ENCODE measurements at regions not wholly inside any gene's neighbourhood (a gene's known extent, or its start where the extent isn't known, plus 50 kb on each side); places are given as distances from the start of the nearest gene placed in this dataset.

DNA sequence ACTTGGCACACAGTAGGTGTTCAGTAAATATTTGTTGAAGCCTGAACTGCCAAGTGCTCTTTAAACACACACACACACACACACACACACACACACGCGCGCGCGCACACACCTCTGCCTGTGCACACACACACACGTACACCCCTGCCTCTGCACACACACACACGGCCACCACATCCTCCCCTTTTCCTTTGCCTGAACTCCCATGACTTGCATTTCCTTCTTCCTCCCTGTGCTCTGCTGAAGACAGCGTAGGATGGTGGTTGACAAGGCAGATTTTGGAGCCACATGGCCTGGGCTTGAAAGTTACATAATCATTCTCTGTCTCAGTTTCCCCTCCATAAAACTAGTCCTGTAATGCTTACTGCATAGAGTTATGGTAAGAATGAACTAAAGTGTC is 712.3 kb downstream of the PTPRU start:
- TF ChIP-seq POLR2A (IDR thresholded peaks at IDR 0.05) (no peak), EP300 (IDR thresholded peaks at IDR 0.05) (no peak)
- TF ChIP-seq, protein P1, sequence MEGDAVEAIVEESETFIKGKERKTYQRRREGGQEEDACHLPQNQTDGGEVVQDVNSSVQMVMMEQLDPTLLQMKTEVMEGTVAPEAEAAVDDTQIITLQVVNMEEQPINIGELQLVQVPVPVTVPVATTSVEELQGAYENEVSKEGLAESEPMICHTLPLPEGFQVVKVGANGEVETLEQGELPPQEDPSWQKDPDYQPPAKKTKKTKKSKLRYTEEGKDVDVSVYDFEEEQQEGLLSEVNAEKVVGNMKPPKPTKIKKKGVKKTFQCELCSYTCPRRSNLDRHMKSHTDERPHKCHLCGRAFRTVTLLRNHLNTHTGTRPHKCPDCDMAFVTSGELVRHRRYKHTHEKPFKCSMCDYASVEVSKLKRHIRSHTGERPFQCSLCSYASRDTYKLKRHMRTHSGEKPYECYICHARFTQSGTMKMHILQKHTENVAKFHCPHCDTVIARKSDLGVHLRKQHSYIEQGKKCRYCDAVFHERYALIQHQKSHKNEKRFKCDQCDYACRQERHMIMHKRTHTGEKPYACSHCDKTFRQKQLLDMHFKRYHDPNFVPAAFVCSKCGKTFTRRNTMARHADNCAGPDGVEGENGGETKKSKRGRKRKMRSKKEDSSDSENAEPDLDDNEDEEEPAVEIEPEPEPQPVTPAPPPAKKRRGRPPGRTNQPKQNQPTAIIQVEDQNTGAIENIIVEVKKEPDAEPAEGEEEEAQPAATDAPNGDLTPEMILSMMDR (IDR thresholded peaks at IDR 0.05): no peak

Measured in ovary (tissue), 3 donors.